Thymus (tissue), 11 donors: ENCODE measurements at regions not wholly inside any gene's neighbourhood (a gene's known extent, or its start where the extent isn't known, plus 50 kb on each side); places are given as distances from the start of the nearest gene placed in this dataset.

Experiments
- DNase-seq, 9 donors: peaks; one replicate each; pipeline ENCODE4 v3.0.0-alpha.2; 2013; ENCODE audit warnings: low spot score in 9 of 9, low read depth in 6 of 9, missing footprints in 1 of 9
- H3K27ac ChIP-seq, 2 donors: one replicate each; pipeline ENCODE4 v1.5.1; 2013; ENCODE audit warnings: control low read depth in 1 of 2, low read depth in 1 of 2, low read length in 1 of 2, mild to moderate bottlenecking in 1 of 2, moderate library complexity in 1 of 2
- H3K27me3 ChIP-seq, 2 donors: one replicate each; pipeline ENCODE4 v1.5.1; 2013; ENCODE audit warnings: low read length in 1 of 2; ENCODE audit not compliant: control insufficient read depth in 2 of 2, insufficient read depth in 1 of 2
- H3K36me3 ChIP-seq, 2 donors: one replicate each; pipeline ENCODE4 v1.5.1; 2013; ENCODE audit warnings: low read length in 1 of 2, mild to moderate bottlenecking in 1 of 2, moderate library complexity in 1 of 2; ENCODE audit not compliant: control insufficient read depth in 2 of 2, insufficient read depth in 2 of 2
- H3K4me1 ChIP-seq, 2 donors: one replicate each; pipeline ENCODE4 v1.5.1; 2013; ENCODE audit warnings: low read length in 2 of 2; ENCODE audit not compliant: control insufficient read depth in 2 of 2, insufficient read depth in 2 of 2
- H3K4me3 ChIP-seq, 2 donors: one replicate each; pipeline ENCODE4 v1.5.1; 2013; ENCODE audit warnings: low read length in 2 of 2, control low read depth in 1 of 2, mild to moderate bottlenecking in 1 of 2
- H3K9me3 ChIP-seq, 2 donors: one replicate each; pipeline ENCODE4 v1.5.1; 2013; ENCODE audit warnings: low read length in 1 of 2, mild to moderate bottlenecking in 1 of 2; ENCODE audit not compliant: control insufficient read depth in 2 of 2, insufficient read depth in 1 of 2
- WGBS: extraction: QIAGEN DNeasy Blood & Tissue Kit; methylation state at CpG from one replicate; pipeline ENCODE4 v1.1.7; 2013; 5-methylcytosine and 5-hydroxymethylcytosine counted together
- donor health status: healthy.

DNA sequence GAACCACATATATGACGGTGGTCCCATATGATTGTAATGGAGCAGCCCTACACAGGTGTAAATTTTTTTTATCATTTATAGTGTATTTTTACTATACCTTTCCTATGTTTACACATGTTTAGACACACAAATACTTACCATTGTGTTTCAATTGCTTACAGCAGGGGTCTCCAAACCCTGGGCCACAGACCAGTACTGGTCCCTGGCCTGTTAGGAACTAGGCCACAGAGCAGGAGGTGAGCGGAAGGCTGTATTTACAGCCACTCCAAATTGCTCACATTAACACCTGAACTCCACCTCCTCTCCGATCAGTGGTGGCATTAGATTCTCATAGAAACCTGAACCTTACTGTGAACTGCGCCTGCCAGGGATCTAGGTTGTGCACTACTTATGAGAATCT lies 201.8 kb upstream of the NDST4 start:
- Histone ChIP-seq H3K9me3 (no peaks in the 10 kb centered on the region), H3K36me3 (no peaks in the 10 kb centered on the region), H3K27ac (no peak overlapping the region), H3K4me1 (no peaks in the 10 kb centered on the region), H3K4me3 (no peak overlapping the region), H3K27me3 (no peaks in the 10 kb centered on the region)
- no peak for DNase-seq
- 95% methylated on average over 4 of the region's 4 CpGs for WGBS

DNA sequence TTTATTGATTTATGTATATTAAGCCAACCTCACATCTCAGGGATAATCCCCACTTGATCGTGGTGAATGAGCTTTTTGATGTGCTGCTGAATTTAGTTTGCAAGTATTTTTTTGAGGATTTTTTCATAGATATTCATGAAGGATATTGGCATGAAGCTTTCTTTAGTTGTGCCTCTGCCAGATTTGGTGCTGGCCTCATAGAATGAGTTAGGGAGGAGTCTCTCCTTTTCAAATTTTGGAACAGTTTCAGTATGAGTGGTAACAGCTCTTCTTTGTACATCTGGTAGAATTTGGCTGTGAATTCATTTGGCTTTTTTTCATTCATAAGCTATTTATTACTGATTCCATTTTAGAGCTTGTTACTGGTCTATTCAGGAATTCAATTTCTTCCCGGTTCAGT lies 197.2 kb upstream of the NDST4 start:
- Histone ChIP-seq H3K4me1 (no peaks in the 10 kb centered on the region), H3K4me3 (no peak overlapping the region), H3K36me3 (no peaks in the 10 kb centered on the region), H3K27ac (no peak overlapping the region), H3K9me3 (no peaks in the 10 kb centered on the region), H3K27me3 (no peaks in the 10 kb centered on the region)
- WGBS: 95% methylated on average over 2 of the region's 2 CpGs
- DNase-seq: no peak

DNA sequence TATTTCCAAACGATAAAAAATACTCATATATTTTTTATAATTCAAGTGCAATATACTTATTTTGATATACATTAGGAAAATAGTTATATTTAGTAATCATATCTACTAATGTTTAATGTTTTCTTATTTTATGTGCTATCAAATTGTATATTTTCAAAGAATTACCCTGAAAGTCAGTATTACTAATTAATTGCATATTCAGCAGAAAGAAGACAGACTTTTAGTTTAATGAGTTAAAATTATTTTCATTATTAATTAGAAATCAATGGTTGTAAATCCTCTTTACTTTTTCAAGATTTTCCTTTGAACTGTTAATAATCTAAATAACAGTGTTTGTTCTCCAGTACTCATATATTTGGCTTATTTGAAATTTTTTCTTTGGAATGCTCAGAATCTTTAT lies 181.3 kb upstream of the NDST4 start:
- DNase-seq: no peak
- no peaks in the 10 kb centered on the region for H3K9me3 ChIP-seq
- H3K4me1 ChIP-seq: no peaks in the 10 kb centered on the region
- no peaks in the 10 kb centered on the region for H3K27me3 ChIP-seq
- no peaks in the 10 kb centered on the region for H3K36me3 ChIP-seq
- no peak overlapping the region for H3K4me3 ChIP-seq
- no peak overlapping the region for H3K27ac ChIP-seq
- 84% methylated on average over 1 of the region's 1 CpG for WGBS

DNA sequence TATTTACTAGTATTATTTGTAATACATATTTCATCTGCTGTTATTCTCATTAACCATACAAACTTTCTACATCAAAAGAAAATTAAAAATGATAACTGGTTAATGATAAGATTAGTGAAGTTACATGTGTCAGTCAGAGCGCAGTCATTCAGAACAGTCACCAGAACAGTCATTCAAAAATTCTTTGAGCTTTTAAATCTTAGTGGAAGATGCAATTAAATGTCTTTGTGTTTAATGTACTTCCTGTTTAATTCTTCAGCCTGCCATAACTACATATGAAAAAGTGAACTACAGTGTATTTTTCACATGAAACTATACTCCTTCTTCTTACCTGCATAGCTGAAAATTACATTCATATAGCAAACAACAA lies 179.7 kb upstream of the NDST4 start:
- Histone ChIP-seq H3K27ac (no peak overlapping the region), H3K36me3 (no peaks in the 10 kb centered on the region), H3K27me3 (no peaks in the 10 kb centered on the region), H3K4me3 (no peak overlapping the region), H3K9me3 (no peaks in the 10 kb centered on the region), H3K4me1 (no peaks in the 10 kb centered on the region)
- DNase-seq: no peak
- WGBS: 99% methylated on average over 1 of the region's 1 CpG

DNA sequence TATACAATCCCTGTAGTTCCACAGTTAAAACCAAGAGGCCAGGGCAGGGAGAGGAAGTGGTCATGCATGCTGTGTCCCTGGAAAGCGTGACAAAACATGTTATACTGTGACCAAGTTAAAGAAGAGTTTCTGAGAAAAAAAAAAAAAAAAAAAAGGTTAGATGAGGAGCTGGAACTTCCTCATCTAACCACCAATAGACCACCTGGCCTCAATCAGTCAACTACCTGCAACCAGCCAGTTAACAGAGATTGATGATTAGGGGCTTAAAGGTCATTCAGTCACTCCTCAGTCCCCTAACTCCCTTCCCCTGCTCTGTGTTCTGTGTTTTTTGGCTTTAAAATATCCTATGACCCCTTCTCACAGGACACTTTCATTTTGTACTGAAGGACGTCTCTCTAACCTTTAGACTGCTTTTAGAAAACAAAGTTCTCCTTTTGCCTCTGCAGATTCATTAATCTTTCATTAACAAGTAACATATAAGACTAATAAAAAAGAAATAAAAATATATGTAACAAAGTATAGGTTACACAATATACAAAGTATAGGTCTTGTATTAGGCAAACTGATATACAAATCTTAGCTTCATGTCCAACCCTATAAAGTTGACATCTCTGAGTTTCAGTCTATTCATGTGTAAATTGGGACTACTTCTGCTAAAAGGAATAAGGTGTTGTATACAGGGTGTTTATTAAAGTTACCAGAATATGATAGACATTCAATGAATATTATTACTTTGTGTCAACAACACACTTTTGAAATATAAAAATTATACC lies 179.1 kb upstream of the NDST4 start:
- no peaks in the 10 kb centered on the region for H3K9me3 ChIP-seq
- H3K4me1 ChIP-seq: no peaks in the 10 kb centered on the region
- H3K36me3 ChIP-seq: no peaks in the 10 kb centered on the region
- H3K27me3 ChIP-seq: no peaks in the 10 kb centered on the region
- H3K4me3 ChIP-seq: no peak overlapping the region
- DNase-seq: no peak
- H3K27ac ChIP-seq: no peak overlapping the region
- WGBS: 28% methylated on average over 2 of the region's 2 CpGs

DNA sequence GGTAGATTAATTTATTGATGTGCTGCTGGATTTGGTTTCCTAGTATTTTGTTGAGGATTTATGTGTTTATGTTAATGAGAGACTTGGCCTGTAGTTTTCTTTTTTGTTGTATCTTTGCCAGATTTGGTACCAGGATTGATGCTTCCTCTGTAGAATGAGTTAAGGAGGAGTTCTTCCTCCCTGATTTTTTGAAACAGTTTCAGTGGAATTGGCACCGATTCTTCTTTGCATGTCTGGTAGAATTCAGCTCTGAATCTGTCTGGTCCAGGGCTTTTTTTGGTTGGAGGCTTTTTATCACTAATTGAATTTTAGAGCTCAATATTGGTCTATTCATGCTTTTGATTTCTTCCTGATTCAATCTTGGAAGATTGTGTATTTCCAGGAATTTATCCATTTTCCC lies 174.0 kb upstream of the NDST4 start:
- Histone ChIP-seq H3K4me1 (no peaks in the 10 kb centered on the region), H3K4me3 (no peak overlapping the region), H3K36me3 (no peaks in the 10 kb centered on the region), H3K27me3 (no peaks in the 10 kb centered on the region), H3K9me3 (no peaks in the 10 kb centered on the region), H3K27ac (no peak overlapping the region)
- WGBS: 96% methylated on average over 1 of the region's 1 CpG
- no peak for DNase-seq

DNA sequence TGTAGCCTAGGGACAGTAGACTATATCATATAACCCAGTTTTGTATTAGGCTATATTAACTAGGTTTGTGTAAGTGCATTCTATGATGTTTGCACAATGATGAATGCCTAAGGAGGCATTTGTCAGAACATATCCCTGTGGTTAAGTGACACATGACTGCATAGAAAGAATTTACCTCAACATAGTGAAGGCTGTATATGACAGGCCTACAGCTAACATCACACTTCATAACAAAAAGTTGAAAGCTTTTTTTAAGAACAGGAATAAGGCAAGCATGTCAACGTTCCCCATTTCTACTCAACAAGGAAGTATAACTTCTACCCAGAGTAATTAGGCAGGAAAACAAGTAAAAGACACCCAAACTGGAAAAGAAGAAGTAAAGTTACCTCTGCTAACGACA lies 165.9 kb upstream of the NDST4 start:
- WGBS: 20% methylated on average over 2 of the region's 2 CpGs
- H3K36me3 ChIP-seq: no peaks in the 10 kb centered on the region
- no peaks in the 10 kb centered on the region for H3K9me3 ChIP-seq
- DNase-seq: peak in 1 of 9 donors; percentile 9
- H3K4me1 ChIP-seq: no peaks in the 10 kb centered on the region
- H3K4me3 ChIP-seq: no peak overlapping the region
- H3K27ac ChIP-seq: no peak overlapping the region
- no peaks in the 10 kb centered on the region for H3K27me3 ChIP-seq

DNA sequence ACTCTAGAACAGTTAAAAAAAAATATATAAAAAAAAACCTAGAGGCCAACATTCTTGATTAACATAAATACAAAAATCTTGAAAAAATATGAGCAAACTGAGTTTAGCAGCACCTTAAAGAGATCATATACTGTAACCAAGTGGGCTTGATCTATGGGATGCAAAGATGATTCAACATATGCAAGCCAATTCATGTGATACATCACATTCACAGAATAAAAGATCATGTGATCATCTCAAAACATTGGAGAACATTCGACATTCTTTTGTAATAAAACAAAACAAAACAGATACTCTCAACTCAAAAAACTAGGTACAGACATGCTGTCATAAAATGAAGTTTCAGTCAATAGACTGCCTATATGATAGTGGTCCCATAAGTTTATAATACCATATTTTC lies 165.4 kb upstream of the NDST4 start:
- no peak overlapping the region for H3K27ac ChIP-seq
- H3K4me1 ChIP-seq: no peaks in the 10 kb centered on the region
- H3K9me3 ChIP-seq: no peaks in the 10 kb centered on the region
- 94% methylated on average over 1 of the region's 1 CpG for WGBS
- no peak for DNase-seq
- no peaks in the 10 kb centered on the region for H3K27me3 ChIP-seq
- no peak overlapping the region for H3K4me3 ChIP-seq
- H3K36me3 ChIP-seq: no peaks in the 10 kb centered on the region

DNA sequence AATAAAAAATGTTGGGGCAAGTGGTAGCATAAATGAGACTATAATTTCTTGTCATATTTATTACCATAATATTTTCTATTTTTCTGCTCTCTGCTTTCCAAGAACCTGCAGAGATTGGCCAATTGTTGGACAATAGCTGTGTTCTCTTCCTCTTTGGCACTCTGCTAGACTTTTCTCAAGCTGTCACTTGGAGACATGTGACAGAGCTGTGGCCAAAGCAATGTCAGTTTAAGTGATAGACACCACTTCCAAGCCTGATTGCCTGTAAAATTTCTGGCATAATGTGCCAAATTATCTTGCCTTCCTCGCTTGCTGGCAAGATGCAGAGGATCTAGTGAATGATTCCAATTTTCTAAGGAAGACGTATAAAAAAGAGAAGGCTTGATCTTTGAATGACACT lies 162.2 kb upstream of the NDST4 start:
- WGBS: 95% methylated on average over 2 of the region's 2 CpGs
- H3K27ac ChIP-seq: no peak overlapping the region
- no peaks in the 10 kb centered on the region for H3K36me3 ChIP-seq
- no peaks in the 10 kb centered on the region for H3K27me3 ChIP-seq
- H3K9me3 ChIP-seq: no peaks in the 10 kb centered on the region
- H3K4me1 ChIP-seq: no peaks in the 10 kb centered on the region
- no peak overlapping the region for H3K4me3 ChIP-seq
- DNase-seq: no peak

DNA sequence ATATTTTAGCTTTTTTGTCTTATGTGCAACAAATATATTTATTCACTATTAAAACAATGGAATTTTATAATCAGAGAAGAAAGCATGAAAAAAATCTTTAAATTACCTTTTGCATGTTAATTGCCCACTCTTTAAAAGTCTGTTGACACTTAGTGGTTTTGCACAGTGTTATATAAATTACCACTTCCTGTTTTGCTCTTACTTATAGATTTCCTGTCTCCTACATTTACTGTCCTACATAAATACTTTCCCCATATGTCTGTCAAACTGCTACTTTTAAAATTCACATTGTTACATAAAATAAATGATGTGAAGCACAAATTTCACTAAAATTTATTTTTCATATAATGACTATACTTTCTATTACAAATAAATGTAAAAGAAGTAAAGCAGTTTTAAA lies 161.1 kb upstream of the NDST4 start:
- no peaks in the 10 kb centered on the region for H3K9me3 ChIP-seq
- H3K27ac ChIP-seq: no peak overlapping the region
- no peaks in the 10 kb centered on the region for H3K27me3 ChIP-seq
- H3K4me3 ChIP-seq: no peak overlapping the region
- peak in 1 of 9 donors; percentile 34 for DNase-seq
- H3K4me1 ChIP-seq: no peaks in the 10 kb centered on the region
- no peaks in the 10 kb centered on the region for H3K36me3 ChIP-seq
